ENCODE measurements at regions not wholly inside any gene's neighbourhood (a gene's known extent, or its start where the extent isn't known, plus 50 kb on each side); places are given as distances from the start of the nearest gene placed in this dataset.

DNA sequence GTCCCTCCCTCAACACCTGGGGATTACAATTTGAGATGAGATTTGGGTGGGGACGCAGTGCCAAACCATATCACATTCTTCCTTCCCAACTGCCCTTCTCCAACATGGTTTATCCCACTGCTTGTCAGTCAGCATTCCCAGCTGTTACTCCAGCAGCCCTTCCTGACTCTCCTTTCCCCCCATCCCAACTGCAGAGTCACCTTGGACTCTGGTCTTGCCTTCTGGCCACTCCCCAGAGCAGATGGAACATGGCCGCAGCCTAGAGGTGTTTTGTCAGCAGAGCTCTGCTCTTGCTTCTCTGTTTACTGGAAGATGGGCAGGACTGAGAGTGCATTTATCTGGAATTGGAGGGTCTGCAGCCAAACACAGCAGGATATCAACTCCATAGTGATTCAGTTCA, 51.2 kb upstream of the MEX3C start:
- Histone ChIP-seq H3K27ac (ENCODE audit: low read depth in 1 of 2, low read length in 1 of 2) (no peak overlapping the region), H3K27me3 (ENCODE audit: control insufficient read depth in 3 of 3, insufficient read depth in 3 of 3, low read length in 2 of 3) (no peaks in the 10 kb centered on the region), H3K9me3 (ENCODE audit: control insufficient read depth in 4 of 4, insufficient read depth in 3 of 4, low read length in 3 of 4) (peaks cover 0 to 5% (median 0%) of the 10 kb centered on the region in 4 donors), H3K4me1 (ENCODE audit: control insufficient read depth in 5 of 5, insufficient read depth in 5 of 5, low read length in 5 of 5) (no peaks in the 10 kb centered on the region), H3K9ac (ENCODE audit: insufficient read depth in 1 of 2, low read length in 2 of 2) (no peak overlapping the region), H3K36me3 (ENCODE audit: control insufficient read depth in 4 of 4, insufficient read depth in 4 of 4, low read length in 4 of 4) (no peaks in the 10 kb centered on the region), H3K4me3 (no peak overlapping the region)
- 95 to 98% methylated on average over 2 of the region's 2 CpGs for WGBS, 2 donors
- DNase-seq (no peak), ATAC-seq (ENCODE audit: insufficient read depth, low FRiP score) (no peak)
- TF ChIP-seq, protein P1, sequence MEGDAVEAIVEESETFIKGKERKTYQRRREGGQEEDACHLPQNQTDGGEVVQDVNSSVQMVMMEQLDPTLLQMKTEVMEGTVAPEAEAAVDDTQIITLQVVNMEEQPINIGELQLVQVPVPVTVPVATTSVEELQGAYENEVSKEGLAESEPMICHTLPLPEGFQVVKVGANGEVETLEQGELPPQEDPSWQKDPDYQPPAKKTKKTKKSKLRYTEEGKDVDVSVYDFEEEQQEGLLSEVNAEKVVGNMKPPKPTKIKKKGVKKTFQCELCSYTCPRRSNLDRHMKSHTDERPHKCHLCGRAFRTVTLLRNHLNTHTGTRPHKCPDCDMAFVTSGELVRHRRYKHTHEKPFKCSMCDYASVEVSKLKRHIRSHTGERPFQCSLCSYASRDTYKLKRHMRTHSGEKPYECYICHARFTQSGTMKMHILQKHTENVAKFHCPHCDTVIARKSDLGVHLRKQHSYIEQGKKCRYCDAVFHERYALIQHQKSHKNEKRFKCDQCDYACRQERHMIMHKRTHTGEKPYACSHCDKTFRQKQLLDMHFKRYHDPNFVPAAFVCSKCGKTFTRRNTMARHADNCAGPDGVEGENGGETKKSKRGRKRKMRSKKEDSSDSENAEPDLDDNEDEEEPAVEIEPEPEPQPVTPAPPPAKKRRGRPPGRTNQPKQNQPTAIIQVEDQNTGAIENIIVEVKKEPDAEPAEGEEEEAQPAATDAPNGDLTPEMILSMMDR (IDR thresholded peaks at IDR 0.05; ENCODE audit: control extremely low read depth, extremely low read depth) = no peak

DNA sequence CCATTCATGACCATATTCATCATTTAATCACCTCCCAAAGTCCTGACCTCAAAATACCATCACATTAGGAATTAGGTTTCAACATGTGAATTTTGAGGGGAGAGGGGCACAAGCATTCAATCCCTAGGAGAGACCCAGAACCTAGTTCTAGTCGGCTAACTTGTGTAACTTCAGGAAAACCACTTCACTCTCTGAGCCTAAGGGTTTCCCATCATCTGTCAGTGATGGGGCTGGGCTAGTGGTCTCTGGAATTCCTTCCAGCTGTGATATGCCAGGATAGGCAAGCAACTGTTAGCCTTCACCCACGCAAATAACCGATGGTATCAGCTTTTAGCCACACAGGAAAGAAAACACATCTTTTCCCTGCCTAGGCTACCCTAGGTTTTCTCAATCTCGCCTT, 52.5 kb upstream of the MEX3C start:
- Histone ChIP-seq H3K27ac (ENCODE audit: low read depth in 1 of 2, low read length in 1 of 2) (no peak overlapping the region), H3K4me1 (ENCODE audit: control insufficient read depth in 5 of 5, insufficient read depth in 5 of 5, low read length in 5 of 5) (no peaks in the 10 kb centered on the region), H3K36me3 (ENCODE audit: control insufficient read depth in 4 of 4, insufficient read depth in 4 of 4, low read length in 4 of 4) (no peaks in the 10 kb centered on the region), H3K9ac (ENCODE audit: insufficient read depth in 1 of 2, low read length in 2 of 2) (no peak overlapping the region), H3K4me3 (no peak overlapping the region), H3K9me3 (ENCODE audit: control insufficient read depth in 4 of 4, insufficient read depth in 3 of 4, low read length in 3 of 4) (peaks cover 0 to 5% (median 0%) of the 10 kb centered on the region in 4 donors), H3K27me3 (ENCODE audit: control insufficient read depth in 3 of 3, insufficient read depth in 3 of 3, low read length in 2 of 3) (no peaks in the 10 kb centered on the region)
- WGBS, 2 donors = 62 to 63% methylated on average over 4 of the region's 4 CpGs
- TF ChIP-seq, protein P1 (IDR thresholded peaks at IDR 0.05; ENCODE audit: control extremely low read depth, extremely low read depth) = no peak
- DNase-seq (no peak), ATAC-seq (ENCODE audit: insufficient read depth, low FRiP score) (no peak)

DNA sequence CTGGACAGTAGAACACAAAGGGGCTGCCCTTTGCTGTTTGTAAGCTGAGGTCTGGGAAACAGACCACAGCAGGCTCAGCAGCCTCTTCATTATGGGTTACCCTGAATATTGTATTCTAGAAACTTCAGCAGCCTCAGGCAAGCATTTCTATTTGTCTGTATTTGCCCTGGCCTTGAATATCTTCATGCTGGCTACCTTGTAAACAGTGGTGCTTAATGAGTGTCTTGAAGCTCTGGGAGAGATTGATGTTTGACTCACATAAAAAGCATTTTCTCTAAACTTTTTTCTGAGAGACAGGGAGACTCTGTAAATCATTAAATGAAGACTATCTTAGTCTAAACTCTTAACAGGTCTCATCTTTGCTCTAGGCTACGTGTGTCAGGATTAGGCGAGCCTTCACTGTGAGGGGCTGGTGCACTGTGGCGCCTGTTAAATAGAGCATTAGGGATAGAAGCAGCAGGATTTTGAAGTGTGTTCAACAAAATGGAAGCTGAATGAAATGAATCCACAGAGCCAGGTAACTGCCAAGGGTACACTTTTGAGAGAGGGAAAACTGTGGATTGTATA, 53.1 kb upstream of the MEX3C start:
- Histone ChIP-seq H3K4me3 (no peak overlapping the region), H3K27ac (ENCODE audit: low read depth in 1 of 2, low read length in 1 of 2) (no peak overlapping the region), H3K9me3 (ENCODE audit: control insufficient read depth in 4 of 4, insufficient read depth in 3 of 4, low read length in 3 of 4) (peaks cover 0 to 5% (median 0%) of the 10 kb centered on the region in 4 donors), H3K4me1 (ENCODE audit: control insufficient read depth in 5 of 5, insufficient read depth in 5 of 5, low read length in 5 of 5) (no peaks in the 10 kb centered on the region), H3K36me3 (ENCODE audit: control insufficient read depth in 4 of 4, insufficient read depth in 4 of 4, low read length in 4 of 4) (no peaks in the 10 kb centered on the region), H3K27me3 (ENCODE audit: control insufficient read depth in 3 of 3, insufficient read depth in 3 of 3, low read length in 2 of 3) (no peaks in the 10 kb centered on the region), H3K9ac (ENCODE audit: insufficient read depth in 1 of 2, low read length in 2 of 2) (no peak overlapping the region)
- WGBS, 2 donors = 83 to 92% methylated on average over 3 of the region's 3 CpGs
- DNase-seq (no peak), ATAC-seq (ENCODE audit: insufficient read depth, low FRiP score) (no peak)
- TF ChIP-seq, protein P1 (IDR thresholded peaks at IDR 0.05; ENCODE audit: control extremely low read depth, extremely low read depth) = no peak

DNA sequence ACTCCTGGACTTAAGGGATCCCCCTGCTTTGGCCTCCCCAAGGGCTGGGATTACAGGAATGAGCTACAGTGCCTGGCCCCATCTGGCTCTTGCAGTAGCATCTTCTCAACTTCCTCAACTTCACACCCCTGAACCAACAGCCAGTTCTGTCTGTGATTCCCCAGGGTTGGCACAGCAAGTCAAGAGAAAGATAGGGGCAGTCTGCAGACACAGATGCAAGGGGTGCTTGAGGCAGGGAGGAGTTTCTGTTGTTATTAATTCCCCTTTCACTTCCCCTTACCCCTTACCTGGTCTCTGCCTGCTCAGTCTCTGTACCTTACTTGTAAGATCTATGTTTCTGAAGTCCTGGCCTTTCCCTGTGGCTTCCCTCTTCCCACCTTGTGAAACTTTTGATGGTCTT, 54.1 kb upstream of the MEX3C start:
- TF ChIP-seq, protein P1 (IDR thresholded peaks at IDR 0.05; ENCODE audit: control extremely low read depth, extremely low read depth) = no peak
- H3K9me3 ChIP-seq (ENCODE audit: control insufficient read depth in 4 of 4, insufficient read depth in 3 of 4, low read length in 3 of 4) = peaks cover 0 to 5% (median 0%) of the 10 kb centered on the region in 4 donors
- H3K4me3 ChIP-seq = no peak overlapping the region
- H3K9ac ChIP-seq (ENCODE audit: insufficient read depth in 1 of 2, low read length in 2 of 2) = no peak overlapping the region
- no peak overlapping the region for H3K27ac ChIP-seq (ENCODE audit: low read depth in 1 of 2, low read length in 1 of 2)
- no peak for ATAC-seq (ENCODE audit: insufficient read depth, low FRiP score)
- peaks cover 0 to under 1% (median 0%) of the 10 kb centered on the region in 5 donors for H3K4me1 ChIP-seq (ENCODE audit: control insufficient read depth in 5 of 5, insufficient read depth in 5 of 5, low read length in 5 of 5)
- no peaks in the 10 kb centered on the region for H3K27me3 ChIP-seq (ENCODE audit: control insufficient read depth in 3 of 3, insufficient read depth in 3 of 3, low read length in 2 of 3)
- no peak for DNase-seq
- no peaks in the 10 kb centered on the region for H3K36me3 ChIP-seq (ENCODE audit: control insufficient read depth in 4 of 4, insufficient read depth in 4 of 4, low read length in 4 of 4)

Measured in lung (tissue), 11 donors.